ENCODE measurements at regions not wholly inside any gene's neighbourhood (a gene's known extent, or its start where the extent isn't known, plus 50 kb on each side); places are given as distances from the start of the nearest gene placed in this dataset.

DNA sequence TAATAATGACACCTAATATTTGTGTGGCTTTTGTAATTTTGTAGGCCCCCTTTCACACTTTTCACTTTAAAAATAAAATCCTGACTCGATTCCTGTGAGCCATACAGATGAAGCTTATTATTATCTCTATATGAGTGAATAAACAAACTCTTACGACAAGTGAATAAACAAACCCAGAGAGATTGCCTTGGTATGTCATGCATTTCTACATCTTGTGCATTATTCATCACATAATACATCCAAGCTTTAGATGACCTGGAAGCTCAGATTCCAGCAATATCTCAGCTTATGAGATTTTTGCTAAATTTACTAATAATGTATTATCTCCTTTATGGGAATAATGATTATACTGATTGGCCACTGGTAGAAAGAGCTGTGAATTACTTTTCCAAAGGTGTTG lies 248.2 kb downstream of the TBX18 start:
- Mint-ChIP-seq H3K27ac (no peak overlapping the region), H3K4me1 (ENCODE audit: unreplicated experiment) (peaks cover 2% of the 10 kb centered on the region)

DNA sequence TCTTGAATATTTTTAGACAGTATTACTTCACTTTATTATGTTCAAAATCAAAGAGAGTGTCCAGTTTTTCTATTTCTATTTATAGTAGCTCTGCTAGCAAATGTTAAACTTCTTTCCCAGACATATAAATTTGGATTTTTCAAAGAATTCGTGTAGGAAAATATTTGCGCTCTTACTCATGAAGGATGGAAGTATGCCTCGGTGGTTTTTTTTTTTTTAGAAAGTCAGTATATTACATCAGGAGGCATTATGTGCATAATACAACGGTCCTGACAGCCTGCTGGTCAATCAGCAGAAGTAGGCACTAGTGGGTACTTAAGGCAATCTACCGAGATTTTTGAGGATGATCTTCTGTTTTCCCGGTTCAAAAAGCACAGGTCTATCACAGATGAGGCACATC lies 249.3 kb downstream of the TBX18 start:
- Mint-ChIP-seq H3K36me3 (no peaks in the 10 kb centered on the region), H3K9me3 (no peaks in the 10 kb centered on the region), H3K4me1 (ENCODE audit: unreplicated experiment) (no peaks in the 10 kb centered on the region), H3K27ac (no peak overlapping the region), H3K4me3 (no peak overlapping the region), H3K27me3 (peaks cover 21% of the 10 kb centered on the region)
- no peak for DNase-seq (ENCODE audit: extremely low spot score, unreplicated experiment)
- TF ChIP-seq, protein P1, sequence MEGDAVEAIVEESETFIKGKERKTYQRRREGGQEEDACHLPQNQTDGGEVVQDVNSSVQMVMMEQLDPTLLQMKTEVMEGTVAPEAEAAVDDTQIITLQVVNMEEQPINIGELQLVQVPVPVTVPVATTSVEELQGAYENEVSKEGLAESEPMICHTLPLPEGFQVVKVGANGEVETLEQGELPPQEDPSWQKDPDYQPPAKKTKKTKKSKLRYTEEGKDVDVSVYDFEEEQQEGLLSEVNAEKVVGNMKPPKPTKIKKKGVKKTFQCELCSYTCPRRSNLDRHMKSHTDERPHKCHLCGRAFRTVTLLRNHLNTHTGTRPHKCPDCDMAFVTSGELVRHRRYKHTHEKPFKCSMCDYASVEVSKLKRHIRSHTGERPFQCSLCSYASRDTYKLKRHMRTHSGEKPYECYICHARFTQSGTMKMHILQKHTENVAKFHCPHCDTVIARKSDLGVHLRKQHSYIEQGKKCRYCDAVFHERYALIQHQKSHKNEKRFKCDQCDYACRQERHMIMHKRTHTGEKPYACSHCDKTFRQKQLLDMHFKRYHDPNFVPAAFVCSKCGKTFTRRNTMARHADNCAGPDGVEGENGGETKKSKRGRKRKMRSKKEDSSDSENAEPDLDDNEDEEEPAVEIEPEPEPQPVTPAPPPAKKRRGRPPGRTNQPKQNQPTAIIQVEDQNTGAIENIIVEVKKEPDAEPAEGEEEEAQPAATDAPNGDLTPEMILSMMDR (conservative IDR thresholded peaks at IDR 0.05) = no peak

More for the DNA sequence above, 248.2 kb downstream of the TBX18 start:
- Mint-ChIP-seq H3K27me3 (peaks cover 24% of the 10 kb centered on the region), H3K4me3 (no peak overlapping the region), H3K9me3 (no peaks in the 10 kb centered on the region), H3K36me3 (no peaks in the 10 kb centered on the region)
- no peak for DNase-seq (ENCODE audit: extremely low spot score, unreplicated experiment)
- TF ChIP-seq, protein P1 (conservative IDR thresholded peaks at IDR 0.05) = no peak

DNA sequence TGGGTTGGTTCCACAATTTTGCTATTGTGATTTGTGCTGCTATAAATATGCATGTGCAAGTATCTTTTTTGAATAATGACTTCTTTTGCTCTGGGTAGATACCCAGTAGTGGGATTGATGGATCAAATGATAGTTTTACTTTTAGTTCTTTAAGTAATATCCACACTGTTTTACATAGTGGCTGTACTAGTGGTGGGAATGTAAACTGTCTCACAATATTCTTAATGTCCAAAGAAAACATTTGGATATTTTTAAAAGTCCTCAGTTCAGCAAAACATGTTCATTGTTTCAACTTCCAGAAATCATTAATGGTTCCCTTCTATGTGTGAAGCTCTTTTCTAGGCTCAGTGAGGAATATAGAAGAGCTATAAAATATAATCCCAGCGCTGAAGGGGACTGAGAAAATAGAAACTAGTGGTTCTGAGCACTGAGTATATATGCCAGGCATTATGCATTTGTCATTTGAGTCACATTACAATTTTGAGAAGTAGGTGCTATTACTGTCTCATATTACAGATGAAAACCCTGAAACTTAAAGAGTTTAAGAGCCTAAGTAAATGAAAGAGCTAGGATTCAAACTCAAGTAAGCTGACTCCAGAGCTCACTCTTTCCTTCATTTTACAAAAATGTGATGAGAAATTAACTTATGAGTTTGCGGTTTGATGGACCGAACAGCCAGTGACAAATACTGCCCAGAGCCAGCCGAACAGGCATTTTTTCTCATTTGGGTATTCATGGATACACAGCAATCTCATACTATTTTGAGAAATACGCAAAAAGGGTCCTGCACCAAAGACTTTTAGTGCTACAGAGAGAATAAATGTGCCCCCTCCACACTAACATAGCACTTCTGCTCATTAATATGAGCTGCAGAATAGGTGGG lies 250.1 kb downstream of the TBX18 start:
- peaks cover 21% of the 10 kb centered on the region for H3K27me3 Mint-ChIP-seq

DNA sequence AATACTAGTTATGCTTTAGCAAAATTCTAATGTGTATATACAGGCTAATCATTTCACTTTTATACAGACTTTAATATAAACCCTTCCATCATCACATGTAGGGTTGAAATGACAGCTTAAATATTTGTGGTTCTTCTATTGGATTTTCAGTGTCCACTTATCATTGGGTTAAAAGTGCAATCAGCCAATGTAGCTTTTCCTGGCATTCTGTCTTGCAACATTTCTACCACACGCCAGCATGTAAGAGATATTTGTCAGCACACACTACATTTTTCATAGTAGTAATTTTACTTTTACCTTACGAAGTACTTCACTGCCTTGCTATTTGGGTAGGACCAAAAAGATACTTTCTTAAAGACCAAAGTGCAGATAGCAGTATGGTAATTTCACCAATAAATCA lies 252.0 kb downstream of the TBX18 start:
- Mint-ChIP-seq H3K27ac (no peak overlapping the region), H3K4me3 (no peak overlapping the region), H3K27me3 (peaks cover 16% of the 10 kb centered on the region), H3K4me1 (ENCODE audit: unreplicated experiment) (no peaks in the 10 kb centered on the region), H3K36me3 (no peaks in the 10 kb centered on the region), H3K9me3 (no peaks in the 10 kb centered on the region)
- DNase-seq (ENCODE audit: extremely low spot score, unreplicated experiment) = no peak
- TF ChIP-seq, protein P1 (conservative IDR thresholded peaks at IDR 0.05) = no peak

More for the DNA sequence above, 250.1 kb downstream of the TBX18 start:
- TF ChIP-seq, protein P1 (conservative IDR thresholded peaks at IDR 0.05) = no peak
- Mint-ChIP-seq H3K4me1 (ENCODE audit: unreplicated experiment) (no peaks in the 10 kb centered on the region), H3K27ac (no peak overlapping the region), H3K9me3 (no peaks in the 10 kb centered on the region), H3K4me3 (no peak overlapping the region), H3K36me3 (no peaks in the 10 kb centered on the region)
- no peak for DNase-seq (ENCODE audit: extremely low spot score, unreplicated experiment)

DNA sequence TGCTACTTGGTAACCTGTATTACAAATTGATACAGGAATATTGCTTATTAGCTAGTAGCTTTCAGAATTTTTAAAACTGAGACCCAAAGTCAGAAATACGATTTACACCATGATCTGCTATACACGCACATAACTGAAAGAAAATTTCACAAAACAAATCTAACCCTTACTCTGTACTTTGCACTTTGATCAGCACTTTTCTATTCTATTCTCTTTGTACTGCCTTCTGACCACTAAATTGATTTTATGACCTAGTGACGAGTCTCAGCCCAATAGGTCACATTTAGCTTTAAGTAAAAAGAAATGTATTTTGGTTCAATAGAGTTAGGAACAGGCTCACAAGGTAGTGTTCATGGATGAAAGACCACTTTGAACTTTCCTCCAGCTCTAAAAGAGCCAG lies 252.5 kb downstream of the TBX18 start:
- H3K4me3 Mint-ChIP-seq = no peak overlapping the region
- peaks cover 14% of the 10 kb centered on the region for H3K27me3 Mint-ChIP-seq
- no peaks in the 10 kb centered on the region for H3K9me3 Mint-ChIP-seq
- DNase-seq (ENCODE audit: extremely low spot score, unreplicated experiment) = no peak
- H3K27ac Mint-ChIP-seq = no peak overlapping the region
- H3K36me3 Mint-ChIP-seq = no peaks in the 10 kb centered on the region
- TF ChIP-seq, protein P1 (conservative IDR thresholded peaks at IDR 0.05) = no peak
- H3K4me1 Mint-ChIP-seq (ENCODE audit: unreplicated experiment) = no peaks in the 10 kb centered on the region

Data from type B pancreatic cell (in vitro differentiated cells).